Trophoblast cell (in vitro differentiated cells and primary cell): ENCODE measurements at regions not wholly inside any gene's neighbourhood (a gene's known extent, or its start where the extent isn't known, plus 50 kb on each side); places are given as distances from the start of the nearest gene placed in this dataset.
"Not testable (repeated sequence)": the region's sequence is repeated elsewhere in the genome, so short reads cannot be mapped to it uniquely, and the experiment has no call there.

ENCODE experiments used
- DNase-seq, 2 donors: peaks; one replicate each; pipeline ENCODE4 v3.0.0-alpha.2; 2016
- H2AFZ ChIP-seq: 2 replicates; pipeline ENCODE4 v1.6.1; 2013; ENCODE audit warnings: low read length, moderate library complexity, mild to moderate bottlenecking; ENCODE audit not compliant: insufficient read depth, poor library complexity
- H2AK5ac ChIP-seq: 2 replicates; pipeline ENCODE4 v1.6.1; 2013; ENCODE audit warnings: mild to moderate bottlenecking, low read length
- H2BK120ac ChIP-seq: 2 replicates; pipeline ENCODE4 v1.6.1; 2013; ENCODE audit warnings: low read length, mild to moderate bottlenecking, moderate library complexity; ENCODE audit not compliant: insufficient read depth, poor library complexity
- H2BK12ac ChIP-seq: 2 replicates; pipeline ENCODE4 v1.6.1; 2013; ENCODE audit warnings: mild to moderate bottlenecking, low read length, moderate library complexity
- H2BK5ac ChIP-seq: 2 replicates; pipeline ENCODE4 v1.6.1; 2013; ENCODE audit warnings: low read length, low read depth, moderate library complexity, mild to moderate bottlenecking; ENCODE audit not compliant: poor library complexity
- H3K14ac ChIP-seq: 2 replicates; pipeline ENCODE4 v1.6.1; 2013; ENCODE audit warnings: mild to moderate bottlenecking, low read length
- H3K18ac ChIP-seq: 2 replicates; pipeline ENCODE4 v1.6.1; 2013; ENCODE audit warnings: mild to moderate bottlenecking, low read length
- H3K23ac ChIP-seq: 2 replicates; pipeline ENCODE4 v1.6.1; 2013; ENCODE audit warnings: low read length
- H3K27ac ChIP-seq: 2 replicates; pipeline ENCODE4 v1.5.1; 2013; ENCODE audit warnings: low read depth, mild to moderate bottlenecking, inconsistent platforms, low read length, moderate library complexity
- H3K27me3 ChIP-seq: 2 replicates; pipeline ENCODE4 v1.6.1; 2013; ENCODE audit warnings: inconsistent platforms, mild to moderate bottlenecking, low read length, moderate library complexity; ENCODE audit not compliant: insufficient read depth
- H3K36me3 ChIP-seq, 2 experiments: 1 replicate in 1 of 2; 2 replicates in 1 of 2; pipeline ENCODE4 v1.6.1; 2013; ENCODE audit warnings: low read length in 2 of 2, mild to moderate bottlenecking in 2 of 2, moderate library complexity in 1 of 2; ENCODE audit not compliant: insufficient read depth in 2 of 2, control insufficient read depth in 1 of 2
- H3K4ac ChIP-seq: 2 replicates; pipeline ENCODE4 v1.6.1; 2013; ENCODE audit warnings: low read depth, mild to moderate bottlenecking, low read length, moderate library complexity
- H3K4me1 ChIP-seq, 2 experiments: 1 replicate in 1 of 2; 2 replicates in 1 of 2; pipeline ENCODE4 v1.6.1; 2013; ENCODE audit warnings: low read length in 2 of 2, mild to moderate bottlenecking in 2 of 2, moderate library complexity in 1 of 2; ENCODE audit not compliant: insufficient read depth in 2 of 2, control insufficient read depth in 1 of 2
- H3K4me2 ChIP-seq: 2 replicates; pipeline ENCODE4 v1.6.1; 2013; ENCODE audit warnings: inconsistent platforms, mild to moderate bottlenecking, low read length, moderate library complexity
- H3K4me3 ChIP-seq: 2 replicates; pipeline ENCODE4 v1.5.1; 2013; ENCODE audit warnings: mild to moderate bottlenecking, low read depth, low read length, inconsistent platforms
- H3K79me1 ChIP-seq: one replicate; pipeline ENCODE4 v1.6.1; 2013; ENCODE audit warnings: low read length
- H3K79me2 ChIP-seq: 2 replicates; pipeline ENCODE4 v1.6.1; 2013; ENCODE audit warnings: low read length, mild to moderate bottlenecking; ENCODE audit not compliant: control insufficient read depth, insufficient read depth, poor library complexity
- H3K9ac ChIP-seq: 2 replicates; pipeline ENCODE4 v1.6.1; 2013; ENCODE audit warnings: mild to moderate bottlenecking, low read length
- H3K9me3 ChIP-seq: 2 replicates; pipeline ENCODE4 v1.6.1; 2013; ENCODE audit warnings: low read depth, mild to moderate bottlenecking, control low read depth, inconsistent platforms, low read length; ENCODE audit not compliant: insufficient read depth
- H4K12ac ChIP-seq: 2 replicates; pipeline ENCODE4 v1.6.1; 2013; ENCODE audit warnings: low read depth, mild to moderate bottlenecking, low read length, moderate library complexity
- H4K8ac ChIP-seq: 2 replicates; pipeline ENCODE4 v1.6.1; 2013; ENCODE audit warnings: low read depth, mild to moderate bottlenecking, low read length, moderate library complexity
- H4K91ac ChIP-seq: one replicate; pipeline ENCODE4 v1.6.1; 2013; ENCODE audit warnings: low read depth, mild to moderate bottlenecking, low read length, moderate library complexity
- WGBS: extraction: QIAGEN DNeasy Blood & Tissue Kit; methylation state at CpG from one replicate; pipeline ENCODE4 v1.1.7; 2013; ENCODE audit warnings: missing lambda C conversion rate; ENCODE audit not compliant: insufficient read length, insufficient coverage; ENCODE audit errors: extremely low coverage; 5-methylcytosine and 5-hydroxymethylcytosine counted together

DNA sequence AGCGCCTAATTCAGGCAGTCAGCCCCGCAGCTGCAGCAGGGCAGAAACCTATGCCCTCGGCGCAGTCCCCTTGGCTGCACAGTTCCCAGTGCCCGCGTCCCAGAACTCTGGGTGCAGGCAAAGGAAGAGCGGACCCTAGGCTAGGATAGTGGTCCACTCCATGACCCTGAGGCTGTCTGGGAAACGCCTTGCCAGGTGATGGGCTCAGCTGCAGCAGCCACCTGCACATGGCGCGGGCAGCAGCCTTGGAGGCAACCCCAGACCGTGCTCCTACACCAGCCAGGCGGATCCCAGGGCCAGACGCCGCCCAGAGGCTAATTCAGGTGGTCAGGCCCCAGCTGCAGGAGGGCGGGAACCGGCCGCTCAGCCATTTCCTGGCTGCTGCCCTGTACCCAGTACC, 83.0 kb downstream of the POTEC start:
- WGBS: no CpG with 5 or more reads among the region's 17 CpGs
- H3K4me3 ChIP-seq, H3K4ac ChIP-seq, H2BK120ac ChIP-seq, H3K27me3 ChIP-seq, DNase-seq, H2AFZ ChIP-seq, H3K9ac ChIP-seq, H3K27ac ChIP-seq, H3K79me1 ChIP-seq, H3K36me3 ChIP-seq, H3K79me2 ChIP-seq, H2AK5ac ChIP-seq, H4K91ac ChIP-seq, H2BK12ac ChIP-seq, H2BK5ac ChIP-seq, H3K9me3 ChIP-seq, H3K4me2 ChIP-seq, H3K4me1 ChIP-seq, H4K12ac ChIP-seq, H3K18ac ChIP-seq, H4K8ac ChIP-seq, H3K14ac ChIP-seq, H3K23ac ChIP-seq: not testable (repeated sequence)

DNA sequence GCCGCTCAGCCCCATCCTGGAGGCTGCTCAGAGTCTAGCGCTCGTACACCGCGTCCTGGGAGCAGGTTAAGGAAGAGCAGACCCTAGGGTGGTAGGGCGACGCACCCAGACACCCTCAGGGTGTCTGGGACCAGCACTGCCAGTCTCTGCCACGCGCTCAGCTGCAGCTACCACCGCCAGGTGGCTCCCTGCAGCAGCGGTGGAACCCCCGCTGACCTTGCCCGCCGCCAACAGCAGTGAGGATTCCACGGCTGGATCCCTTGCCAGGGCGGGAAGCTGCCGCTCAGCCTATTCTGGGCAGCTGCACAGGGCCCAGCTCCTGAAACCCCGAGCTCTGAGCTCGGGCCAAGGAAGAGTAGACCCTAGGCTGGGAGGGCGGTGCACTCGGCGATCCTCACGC, 83.6 kb downstream of the POTEC start:
- H3K14ac ChIP-seq, H3K4me2 ChIP-seq, H3K9me3 ChIP-seq, H4K8ac ChIP-seq, H2BK120ac ChIP-seq, H4K91ac ChIP-seq, H3K79me1 ChIP-seq, H2AK5ac ChIP-seq, H3K27ac ChIP-seq, H3K23ac ChIP-seq, H3K27me3 ChIP-seq, H4K12ac ChIP-seq, H2BK5ac ChIP-seq, H2BK12ac ChIP-seq, H2AFZ ChIP-seq, H3K18ac ChIP-seq, H3K9ac ChIP-seq, H3K36me3 ChIP-seq, H3K4me3 ChIP-seq, H3K4ac ChIP-seq, H3K4me1 ChIP-seq, H3K79me2 ChIP-seq: not testable (repeated sequence)
- peak in 1 of 2 donors; percentile 22 for DNase-seq
- no CpG with 5 or more reads among the region's 23 CpGs for WGBS

DNA sequence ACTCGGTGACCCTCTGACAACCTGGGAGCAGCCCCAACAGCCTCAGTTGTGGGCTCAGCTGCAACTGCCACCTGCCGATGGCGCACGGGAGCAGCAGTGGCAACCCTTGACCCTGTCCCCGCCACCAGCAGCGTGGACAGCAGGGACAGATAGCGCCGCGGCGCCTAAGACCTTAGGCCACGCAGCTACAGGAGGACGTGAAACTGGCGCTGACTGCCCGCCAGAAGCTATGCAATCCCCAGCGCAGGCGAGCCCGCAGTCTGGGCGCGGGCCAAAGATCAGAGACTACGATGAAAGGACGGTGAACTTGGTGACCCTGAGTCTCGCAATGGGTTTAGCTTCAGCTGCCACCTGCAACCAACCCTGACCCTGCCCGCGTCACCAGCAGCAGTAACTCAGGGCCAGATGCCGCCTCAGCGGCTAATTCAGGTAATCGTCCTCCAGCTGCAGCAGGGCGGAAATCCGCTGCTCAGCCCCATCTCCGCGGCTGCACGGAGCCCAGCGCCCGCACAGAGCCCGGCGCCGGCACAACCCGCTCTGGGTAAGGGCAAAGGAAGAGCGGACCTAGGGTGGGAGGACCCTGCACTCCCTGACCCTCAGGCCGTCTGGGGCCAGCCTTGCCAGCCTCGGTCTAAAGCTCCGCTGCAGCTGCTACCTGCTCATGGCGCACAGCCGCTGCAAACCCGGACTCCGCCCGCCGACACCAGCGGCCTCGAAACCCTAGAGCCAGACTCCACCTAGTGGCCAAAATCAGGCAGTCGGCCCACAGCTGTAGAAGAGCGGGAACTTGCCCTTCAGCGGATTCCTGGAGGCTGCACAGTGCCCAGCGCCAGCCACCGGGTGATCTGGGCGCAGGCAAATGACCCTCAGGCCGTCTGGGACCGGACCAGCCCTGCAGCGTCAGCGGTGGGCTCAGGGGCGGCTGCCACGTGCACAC, 85.1 kb downstream of the POTEC start:
- H3K18ac ChIP-seq, H4K12ac ChIP-seq, H2AFZ ChIP-seq, H3K36me3 ChIP-seq, H3K4me3 ChIP-seq, H3K23ac ChIP-seq, H4K8ac ChIP-seq, H3K9ac ChIP-seq, H3K4me2 ChIP-seq, H3K27ac ChIP-seq, H3K79me2 ChIP-seq, H2AK5ac ChIP-seq, H3K14ac ChIP-seq, H2BK120ac ChIP-seq, H2BK5ac ChIP-seq, H3K79me1 ChIP-seq, H3K4ac ChIP-seq, H3K4me1 ChIP-seq, H4K91ac ChIP-seq, H2BK12ac ChIP-seq, H3K9me3 ChIP-seq, H3K27me3 ChIP-seq: not testable (repeated sequence)
- DNase-seq: peak; percentile 81 to 85
- WGBS: no CpG with 5 or more reads among the region's 62 CpGs

DNA sequence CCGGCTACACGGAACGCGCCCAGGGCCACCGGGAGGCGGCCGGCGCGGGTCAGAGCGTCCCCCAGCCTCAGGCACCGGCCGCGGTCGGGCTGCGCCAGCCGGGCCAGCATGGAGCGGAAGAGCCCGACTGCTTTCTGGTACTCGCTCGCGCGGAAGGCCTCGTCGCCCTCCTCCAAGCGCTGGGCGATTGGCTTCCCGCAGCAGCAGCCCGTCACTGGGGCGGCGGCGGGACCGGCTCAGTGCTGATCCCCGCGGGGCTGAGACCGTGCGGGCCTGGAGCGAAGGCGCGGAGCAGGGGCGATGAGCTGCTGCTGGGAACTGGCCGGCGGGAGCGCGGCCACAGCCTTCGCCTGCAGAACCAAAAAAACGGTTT, 92.8 kb downstream of the POTEC start:
- WGBS: no CpG with 5 or more reads among the region's 46 CpGs
- not testable (repeated sequence) for H2BK120ac ChIP-seq, H3K23ac ChIP-seq, H3K27ac ChIP-seq, H4K12ac ChIP-seq, H3K79me1 ChIP-seq, H3K4ac ChIP-seq, H2BK5ac ChIP-seq, H3K4me1 ChIP-seq, H2AK5ac ChIP-seq, H3K18ac ChIP-seq, H3K27me3 ChIP-seq, H3K9me3 ChIP-seq, H2BK12ac ChIP-seq, H3K9ac ChIP-seq, H3K4me2 ChIP-seq, H3K79me2 ChIP-seq, H3K14ac ChIP-seq, H2AFZ ChIP-seq, H3K4me3 ChIP-seq, H4K8ac ChIP-seq, H4K91ac ChIP-seq, H3K36me3 ChIP-seq
- peak in 1 of 2 donors; percentile 17 for DNase-seq
